ENCODE measurements at regions not wholly inside any gene's neighbourhood (a gene's known extent, or its start where the extent isn't known, plus 50 kb on each side); places are given as distances from the start of the nearest gene placed in this dataset.
"Not testable (repeated sequence)": the region's sequence is repeated elsewhere in the genome, so short reads cannot be mapped to it uniquely, and the experiment has no call there.

DNA sequence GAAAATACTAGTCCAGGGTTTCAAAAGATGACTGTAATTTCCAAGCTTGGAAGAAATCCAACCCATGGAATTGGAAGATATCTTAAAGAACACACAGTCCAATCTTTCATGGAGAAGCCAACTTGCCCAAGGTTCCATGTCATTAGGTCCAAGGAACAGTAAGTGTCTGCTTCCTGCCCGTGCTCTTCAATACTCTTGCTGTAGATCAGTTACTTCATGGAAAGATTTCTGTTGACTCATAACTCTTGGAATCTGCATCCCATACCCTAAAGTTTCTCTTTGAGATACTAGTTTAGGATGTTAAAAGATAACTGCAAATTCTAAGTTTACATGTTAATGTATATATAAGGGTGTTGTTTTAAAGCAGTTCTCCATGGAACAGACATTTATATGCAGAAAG is 127.9 kb upstream of the SLC13A1 start:
- Histone ChIP-seq H3K4me3 (no peak overlapping the region), H3K36me3 (no peaks in the 10 kb centered on the region), H3K9me3 (peaks cover 0 to 6% (median 0%) of the 10 kb centered on the region in 3 donors), H3K4me1 (no peaks in the 10 kb centered on the region), H3K27me3 (no peaks in the 10 kb centered on the region), H3K27ac (no peak overlapping the region)
- intact Hi-C loops (cut with DNase I), result no loop called here
- TF ChIP-seq, protein P1, sequence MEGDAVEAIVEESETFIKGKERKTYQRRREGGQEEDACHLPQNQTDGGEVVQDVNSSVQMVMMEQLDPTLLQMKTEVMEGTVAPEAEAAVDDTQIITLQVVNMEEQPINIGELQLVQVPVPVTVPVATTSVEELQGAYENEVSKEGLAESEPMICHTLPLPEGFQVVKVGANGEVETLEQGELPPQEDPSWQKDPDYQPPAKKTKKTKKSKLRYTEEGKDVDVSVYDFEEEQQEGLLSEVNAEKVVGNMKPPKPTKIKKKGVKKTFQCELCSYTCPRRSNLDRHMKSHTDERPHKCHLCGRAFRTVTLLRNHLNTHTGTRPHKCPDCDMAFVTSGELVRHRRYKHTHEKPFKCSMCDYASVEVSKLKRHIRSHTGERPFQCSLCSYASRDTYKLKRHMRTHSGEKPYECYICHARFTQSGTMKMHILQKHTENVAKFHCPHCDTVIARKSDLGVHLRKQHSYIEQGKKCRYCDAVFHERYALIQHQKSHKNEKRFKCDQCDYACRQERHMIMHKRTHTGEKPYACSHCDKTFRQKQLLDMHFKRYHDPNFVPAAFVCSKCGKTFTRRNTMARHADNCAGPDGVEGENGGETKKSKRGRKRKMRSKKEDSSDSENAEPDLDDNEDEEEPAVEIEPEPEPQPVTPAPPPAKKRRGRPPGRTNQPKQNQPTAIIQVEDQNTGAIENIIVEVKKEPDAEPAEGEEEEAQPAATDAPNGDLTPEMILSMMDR (IDR thresholded peaks at IDR 0.05), result no peak
- TF ChIP-seq POLR2A (IDR thresholded peaks at IDR 0.05), result no peak
- WGBS, 2 donors, result 69 to 82% methylated on average over 1 of the region's 1 CpG
- DNase-seq, result no peak

DNA sequence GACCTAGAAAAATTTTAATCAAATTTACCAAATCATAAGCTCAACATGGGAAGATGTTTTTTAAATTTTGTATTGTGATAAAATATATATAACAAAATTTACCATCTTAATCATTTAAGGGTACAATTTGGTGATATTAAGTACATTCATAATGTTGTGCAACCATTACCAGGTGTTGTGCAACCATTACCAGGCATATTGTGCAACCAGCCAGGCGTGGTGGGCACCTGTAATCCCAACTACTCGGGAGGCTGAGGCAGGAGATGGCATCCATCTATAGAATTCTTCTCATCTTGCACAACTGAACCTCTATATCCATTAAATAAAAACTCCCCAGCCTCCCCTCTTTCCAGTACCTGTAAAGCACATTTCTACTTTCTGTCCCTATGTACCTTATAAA is 124.5 kb upstream of the SLC13A1 start:
- Histone ChIP-seq H3K4me3 (no peak overlapping the region), H3K27ac (no peak overlapping the region), H3K4me1 (no peaks in the 10 kb centered on the region), H3K27me3 (no peaks in the 10 kb centered on the region), H3K36me3 (no peaks in the 10 kb centered on the region), H3K9me3 (peaks cover 0 to 9% (median 0%) of the 10 kb centered on the region in 3 donors)
- intact Hi-C loops (cut with DNase I), result no loop called here
- TF ChIP-seq, protein P1 (IDR thresholded peaks at IDR 0.05), result no peak
- TF ChIP-seq POLR2A (IDR thresholded peaks at IDR 0.05), result no peak
- no peak for DNase-seq
- 20 to 35% methylated on average over 2 of the region's 2 CpGs for WGBS, 2 donors

DNA sequence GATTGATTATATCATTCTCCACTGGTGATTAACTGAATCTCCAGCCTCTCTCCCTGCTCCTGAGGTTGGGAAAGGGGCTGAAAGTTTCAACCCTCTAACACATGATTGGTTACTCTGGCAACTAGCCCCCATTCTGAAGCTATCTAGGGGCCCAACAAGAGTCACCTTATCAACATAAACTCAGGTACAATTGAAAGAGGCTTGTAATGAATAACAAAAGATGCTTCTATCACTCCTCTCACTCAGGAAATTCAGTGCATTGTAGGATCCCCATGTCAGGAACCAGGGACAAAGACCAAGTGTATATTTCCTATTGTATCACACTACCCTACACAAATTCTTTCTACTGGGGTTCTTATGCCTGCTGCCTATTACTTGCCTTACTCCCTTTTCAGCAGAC is 123.9 kb upstream of the SLC13A1 start:
- Histone ChIP-seq H3K36me3 (no peaks in the 10 kb centered on the region), H3K4me1 (no peaks in the 10 kb centered on the region), H3K4me3 (no peak overlapping the region), H3K27ac (no peak overlapping the region), H3K9me3 (peaks cover 0 to 9% (median 0%) of the 10 kb centered on the region in 3 donors), H3K27me3 (no peaks in the 10 kb centered on the region)
- intact Hi-C loops (cut with DNase I), result no loop called here
- DNase-seq, result no peak
- TF ChIP-seq POLR2A (IDR thresholded peaks at IDR 0.05), result no peak
- TF ChIP-seq, protein P1 (IDR thresholded peaks at IDR 0.05), result no peak

DNA sequence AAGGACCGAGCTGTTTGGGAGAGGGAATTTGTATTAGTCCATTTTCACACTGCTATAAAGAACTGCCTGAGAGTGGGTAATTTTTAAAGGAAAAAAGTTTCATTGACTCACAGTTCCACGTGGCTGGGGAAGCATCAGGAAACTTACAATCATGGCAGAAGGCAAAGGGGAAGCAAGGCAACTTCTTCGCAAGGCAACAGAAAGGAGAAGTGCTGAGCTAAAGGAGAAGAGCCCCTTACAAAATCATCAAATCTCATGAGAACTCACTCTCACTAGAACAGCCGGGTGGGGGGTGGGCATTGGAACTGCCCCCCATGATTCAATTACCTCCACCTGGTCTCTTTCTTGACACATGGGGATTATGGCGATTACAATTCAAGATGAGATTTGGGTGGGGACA is 121.8 kb upstream of the SLC13A1 start:
- H3K27me3 ChIP-seq; H3K4me1 ChIP-seq; H3K36me3 ChIP-seq; H3K4me3 ChIP-seq; intact Hi-C loops (cut with DNase I); DNase-seq; H3K27ac ChIP-seq; H3K9me3 ChIP-seq: not testable (repeated sequence)
- WGBS, 2 donors, result 65 to 72% methylated on average over 5 of the region's 5 CpGs

DNA sequence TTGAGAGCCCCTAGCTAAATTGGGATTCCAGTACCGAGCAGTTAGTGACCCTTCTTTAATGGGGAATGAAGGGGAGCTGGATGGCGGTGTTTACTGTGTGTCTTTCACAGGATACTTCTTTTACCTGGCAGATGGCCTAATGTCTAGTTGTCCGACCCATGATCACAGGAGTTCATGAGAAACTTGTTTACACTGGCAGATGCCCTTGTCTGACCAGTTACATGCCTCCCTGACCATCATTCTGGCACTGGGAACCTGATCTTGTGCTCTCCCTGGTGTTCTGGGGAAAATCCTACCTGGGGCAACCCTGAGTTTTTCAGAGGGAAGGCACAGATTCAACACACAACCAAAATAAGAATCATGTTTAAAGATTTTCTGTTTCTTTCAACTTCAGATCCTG is 120.1 kb upstream of the SLC13A1 start:
- WGBS, 2 donors, result 62 to 70% methylated on average over 3 of the region's 3 CpGs
- Histone ChIP-seq H3K27ac (no peak overlapping the region), H3K4me1 (no peaks in the 10 kb centered on the region), H3K4me3 (no peak overlapping the region), H3K36me3 (no peaks in the 10 kb centered on the region), H3K27me3 (no peaks in the 10 kb centered on the region), H3K9me3 (peaks cover 0 to 9% (median 0%) of the 10 kb centered on the region in 3 donors)
- intact Hi-C loops (cut with DNase I), result no loop called here
- TF ChIP-seq, protein P1 (IDR thresholded peaks at IDR 0.05), result no peak
- no peak for TF ChIP-seq POLR2A (IDR thresholded peaks at IDR 0.05)
- DNase-seq, result no peak

DNA sequence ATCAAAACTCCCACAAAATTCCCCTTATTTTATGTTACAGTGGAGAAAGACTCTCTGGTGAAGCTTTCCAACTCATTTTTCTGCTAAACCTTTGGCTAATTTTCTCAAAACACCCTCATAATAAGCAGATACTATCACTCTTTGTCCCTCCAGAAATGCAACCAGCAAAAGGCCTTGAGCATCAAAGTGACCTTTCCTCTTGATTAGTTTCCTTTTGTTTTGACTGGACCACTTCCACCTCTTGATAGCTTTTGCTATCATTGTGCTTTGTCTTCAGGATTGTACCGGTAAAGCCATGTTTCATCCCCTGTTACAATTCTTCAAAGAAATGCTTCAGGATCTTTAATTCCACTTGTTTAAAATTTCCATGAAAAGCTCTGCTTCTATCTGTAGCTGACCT is 115.1 kb upstream of the SLC13A1 start:
- intact Hi-C loops (cut with DNase I), result no loop called here

More for the DNA sequence above, 115.1 kb upstream of the SLC13A1 start:
- 65 to 80% methylated on average over 1 of the region's 1 CpG for WGBS, 2 donors
- no peak for DNase-seq
- H3K27ac ChIP-seq, result no peak overlapping the region
- TF ChIP-seq, protein P1 (IDR thresholded peaks at IDR 0.05), result no peak
- TF ChIP-seq POLR2A (IDR thresholded peaks at IDR 0.05), result no peak
- H3K4me1 ChIP-seq, result no peaks in the 10 kb centered on the region
- no peaks in the 10 kb centered on the region for H3K36me3 ChIP-seq
- no peak overlapping the region for H3K4me3 ChIP-seq
- H3K27me3 ChIP-seq, result no peaks in the 10 kb centered on the region
- H3K9me3 ChIP-seq, result no peaks in the 10 kb centered on the region
